IPS DF 4.7 (cell line): ENCODE measurements at regions not wholly inside any gene's neighbourhood (a gene's known extent, or its start where the extent isn't known, plus 50 kb on each side); places are given as distances from the start of the nearest gene placed in this dataset.
"Not testable (repeated sequence)": the region's sequence is repeated elsewhere in the genome, so short reads cannot be mapped to it uniquely, and the experiment has no call there.

Experiments used
- DNase-seq: peaks from one replicate; pipeline ENCODE4 v3.0.0-alpha.2; 2013; ENCODE audit warnings: low spot score; ENCODE audit errors: extremely low read depth

DNA sequence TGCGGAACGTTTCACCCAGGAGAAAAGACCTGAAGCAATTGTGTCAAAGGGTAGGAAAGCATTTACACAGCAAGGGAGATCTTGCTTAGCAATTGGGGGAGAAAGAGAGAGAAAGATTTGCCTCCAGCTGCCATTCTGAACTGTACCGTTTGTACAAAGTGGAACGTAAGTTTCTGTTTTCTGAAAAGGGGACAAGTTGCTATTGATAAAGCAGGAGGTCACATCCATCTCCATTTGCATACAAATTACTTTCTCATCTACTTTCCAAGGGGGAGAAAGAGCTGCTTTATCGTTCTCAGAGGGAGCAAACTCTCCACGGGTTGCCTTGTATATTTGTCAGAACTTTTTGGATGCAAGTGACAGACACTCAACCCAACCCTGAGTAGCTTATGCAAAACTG, 92.0 kb upstream of the CARD11 start:
- DNase-seq: no peak

DNA sequence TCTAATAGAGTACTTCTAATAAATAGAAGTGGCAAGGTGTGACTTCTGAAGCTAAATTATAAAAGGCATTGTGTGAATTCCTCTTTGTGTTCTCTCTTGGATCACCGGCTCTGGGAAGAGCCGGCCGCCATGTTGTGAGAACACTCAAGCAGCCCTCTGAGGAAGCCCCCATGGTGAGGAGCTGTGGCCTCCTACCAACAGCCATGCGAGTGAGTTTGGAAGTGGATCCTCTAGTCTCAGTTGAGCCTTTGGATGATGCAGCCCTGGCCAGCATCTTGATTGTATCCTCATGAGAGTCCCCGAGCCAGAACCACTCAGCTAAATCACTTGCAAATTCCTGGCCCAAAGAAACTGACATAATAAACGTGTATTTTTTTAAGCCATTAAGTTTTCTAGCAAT, 94.5 kb upstream of the CARD11 start:
- DNase-seq: no peak

DNA sequence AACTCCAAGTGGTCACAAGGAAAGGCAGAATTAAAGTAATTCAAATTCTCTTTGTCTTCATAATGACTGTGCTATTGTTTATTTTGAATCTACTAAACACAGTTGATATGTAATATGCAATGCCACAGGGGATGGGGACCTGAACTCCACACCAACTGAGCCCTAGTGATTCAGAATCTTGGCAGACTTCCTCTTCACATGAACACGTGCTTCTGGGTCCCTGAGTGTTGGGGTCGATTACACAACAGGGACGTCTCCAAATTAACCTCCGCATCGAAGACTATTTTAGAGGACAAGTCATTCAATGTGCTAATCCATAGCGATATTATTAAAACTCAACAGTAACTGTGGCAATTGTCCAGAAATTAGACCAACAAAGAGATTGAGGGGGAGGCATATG, 95.3 kb upstream of the CARD11 start:
- no peak for DNase-seq

DNA sequence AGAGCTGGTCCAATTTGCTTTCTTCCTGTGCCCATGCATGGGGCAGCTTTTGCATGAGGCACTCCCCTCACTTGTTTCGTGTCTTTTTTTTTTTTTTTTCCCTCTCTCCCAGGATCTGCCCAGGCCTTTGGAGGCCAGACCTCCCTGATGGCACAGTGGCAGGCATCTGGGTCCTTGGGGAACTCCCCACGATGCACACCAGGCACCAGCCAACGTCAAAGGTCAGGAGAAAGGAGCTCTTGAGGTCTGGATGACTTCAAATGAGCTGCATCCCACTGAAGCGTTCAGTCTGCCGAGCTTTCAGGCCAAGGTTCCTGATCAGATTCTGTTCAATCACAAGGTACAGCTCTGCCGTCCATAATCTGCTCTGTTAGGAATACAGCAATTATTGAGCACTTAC, 97.2 kb upstream of the CARD11 start:
- DNase-seq: no peak

DNA sequence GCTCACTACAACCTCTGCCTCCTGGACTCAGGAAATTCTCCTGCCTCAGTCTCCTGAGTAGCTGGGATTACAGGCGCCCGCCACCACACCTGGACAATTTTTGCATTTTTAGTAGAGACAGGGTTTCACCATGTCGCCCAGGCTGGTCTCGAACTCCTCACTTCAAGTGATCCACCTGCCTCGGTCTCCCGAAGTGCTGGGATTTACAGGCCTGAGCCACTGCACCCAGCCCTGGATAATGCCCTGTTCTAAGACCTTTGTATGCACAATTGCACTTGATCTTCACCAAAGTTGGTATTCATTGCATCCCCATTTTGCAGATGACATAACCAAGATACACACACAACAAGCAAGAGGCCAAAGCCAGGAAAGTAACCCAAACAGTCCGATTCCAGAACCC, 97.7 kb upstream of the CARD11 start:
- DNase-seq: no peak

DNA sequence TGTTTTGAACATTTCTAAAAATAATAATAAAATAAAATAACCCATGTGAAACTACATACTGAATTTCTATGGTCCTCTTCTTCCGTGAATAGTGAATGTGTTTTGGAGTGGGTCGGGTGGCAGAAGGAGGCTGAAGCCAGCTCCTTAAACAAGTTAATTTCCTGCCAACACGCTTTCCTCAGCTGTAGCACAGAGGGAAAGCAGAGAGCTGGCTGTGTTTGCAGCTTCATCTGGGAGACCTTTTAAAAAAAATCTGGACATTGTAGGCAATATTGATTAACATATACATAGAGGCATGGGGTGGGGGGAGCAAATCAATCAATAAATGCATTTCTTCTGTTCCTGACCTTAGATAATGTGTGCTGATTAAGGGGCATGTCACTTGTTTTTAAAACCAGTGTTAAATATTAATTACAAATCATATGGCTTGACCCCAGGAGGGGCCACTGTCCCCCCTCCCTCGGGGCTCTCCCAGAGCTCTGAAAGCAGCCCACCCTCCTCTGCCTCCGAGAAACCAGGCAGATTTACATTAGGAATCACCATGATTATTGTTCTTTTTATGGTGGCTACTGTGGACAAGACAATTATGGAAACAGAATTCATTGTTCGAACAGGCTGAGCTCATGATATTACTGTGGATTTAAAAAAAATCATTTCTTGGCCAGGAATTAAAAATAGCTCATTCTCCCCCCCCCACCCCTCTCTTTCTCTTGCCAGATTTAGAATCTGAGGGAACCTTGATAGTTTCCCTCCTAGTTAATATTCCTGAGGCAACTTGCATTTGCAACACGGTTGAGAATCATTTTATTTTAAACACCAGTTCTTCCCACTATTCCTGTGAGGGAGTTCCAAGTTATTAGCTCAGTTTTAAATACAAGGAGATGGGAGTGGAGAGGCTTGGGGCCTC, 100.5 kb upstream of the CARD11 start:
- no peak for DNase-seq

DNA sequence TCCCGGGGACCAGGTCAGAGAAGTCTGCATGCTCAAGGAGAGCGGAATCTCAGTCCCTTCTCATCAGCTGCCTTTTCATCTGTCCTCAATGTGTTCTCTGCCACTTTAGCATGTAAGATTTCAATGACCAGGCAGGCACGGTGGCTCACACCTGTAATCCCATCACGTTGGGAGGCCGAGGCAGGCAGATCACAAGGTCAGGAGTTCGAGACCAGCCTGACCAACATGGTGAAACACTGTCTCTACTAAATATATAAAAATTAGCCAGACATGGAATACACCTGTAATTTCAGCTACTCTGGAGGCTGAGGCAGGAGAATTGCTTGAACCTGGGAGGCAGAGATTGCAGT, 101.1 kb upstream of the CARD11 start:
- not testable (repeated sequence) for DNase-seq

DNA sequence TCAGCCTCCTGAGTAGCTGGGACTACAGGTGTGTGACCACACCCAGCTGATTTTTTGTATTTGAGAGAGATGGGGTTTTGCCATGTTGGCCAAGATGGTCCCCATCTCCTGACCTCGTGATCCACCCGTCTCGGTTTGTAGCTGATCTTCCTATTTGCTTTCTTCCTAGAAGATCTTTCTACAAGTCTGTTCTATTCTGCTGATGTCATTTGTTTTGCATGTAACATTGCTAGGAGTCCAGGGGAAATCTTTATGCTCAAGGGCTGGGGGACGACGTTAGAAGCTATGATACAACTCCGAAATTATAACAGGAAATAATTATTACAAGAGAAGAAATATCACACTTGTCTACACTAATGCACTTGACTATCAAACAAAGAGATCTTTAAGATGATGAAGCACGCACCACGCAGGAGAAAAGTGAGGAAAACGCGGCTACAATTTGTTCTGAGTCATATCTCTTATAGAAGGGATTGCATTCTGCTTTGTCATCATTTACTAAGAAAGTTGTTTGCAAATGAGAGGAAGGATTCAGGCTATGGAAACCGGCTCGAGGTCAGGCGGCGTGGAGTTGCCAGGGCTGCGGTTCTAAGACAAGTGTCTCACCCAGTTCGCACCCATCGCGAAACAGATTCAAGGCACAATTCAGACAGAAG, 103.0 kb upstream of the CARD11 start:
- no peak for DNase-seq

DNA sequence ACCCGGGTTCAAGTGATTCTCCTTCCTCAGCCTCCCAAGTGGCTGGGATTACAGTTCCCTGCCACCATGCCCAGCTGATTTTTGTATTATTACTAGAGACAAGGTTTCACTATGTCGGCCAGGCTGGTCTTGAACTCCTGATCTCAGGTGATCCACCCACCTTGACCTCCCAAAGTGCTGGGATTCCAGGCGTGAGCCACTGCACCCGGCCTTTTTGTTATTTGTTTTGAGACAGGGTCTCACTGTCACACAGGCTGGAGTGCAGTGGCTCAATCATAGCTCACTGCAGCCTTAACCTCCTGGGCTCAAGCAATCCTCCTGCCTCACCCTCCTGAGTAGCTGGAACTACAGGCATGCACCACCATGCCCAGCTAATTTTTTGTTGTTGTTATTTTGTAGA, 104.8 kb upstream of the CARD11 start:
- DNase-seq: not testable (repeated sequence)

DNA sequence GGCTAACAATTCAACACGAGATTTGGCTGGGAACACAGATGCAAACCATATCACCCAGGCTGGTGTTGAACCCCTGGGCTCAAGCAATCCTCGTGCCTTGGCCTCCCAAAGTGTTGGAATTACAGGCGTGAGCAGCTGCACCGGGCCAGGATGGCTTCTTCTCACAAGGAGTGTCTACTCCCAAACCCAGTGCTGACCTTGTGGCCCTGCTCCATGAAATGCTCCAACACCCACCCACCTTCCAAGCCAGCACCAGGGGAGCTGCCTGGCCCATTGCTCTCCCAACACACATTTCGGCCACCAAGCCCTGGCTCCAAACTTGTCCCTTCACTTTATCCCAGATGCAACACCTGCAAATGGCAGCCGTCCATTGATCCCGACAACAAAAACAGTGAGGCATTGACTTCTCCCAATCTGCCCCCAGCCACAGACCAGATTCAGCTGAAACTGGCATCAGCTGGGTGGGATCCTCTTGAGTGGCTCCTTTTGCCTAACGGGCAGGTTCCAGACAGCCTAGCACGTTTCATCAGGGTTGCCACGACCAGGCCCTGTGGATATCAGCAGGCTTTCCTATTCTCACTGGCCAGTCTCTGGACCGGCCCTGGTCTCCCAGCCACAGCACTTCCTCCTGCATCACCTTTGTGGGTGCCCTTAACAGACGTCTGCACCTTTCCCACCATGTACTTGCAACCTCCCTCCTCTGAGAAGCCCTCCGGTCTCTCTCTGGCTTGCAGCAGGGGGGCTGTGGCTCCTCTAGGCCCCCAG, 105.7 kb upstream of the CARD11 start:
- no peak for DNase-seq

DNA sequence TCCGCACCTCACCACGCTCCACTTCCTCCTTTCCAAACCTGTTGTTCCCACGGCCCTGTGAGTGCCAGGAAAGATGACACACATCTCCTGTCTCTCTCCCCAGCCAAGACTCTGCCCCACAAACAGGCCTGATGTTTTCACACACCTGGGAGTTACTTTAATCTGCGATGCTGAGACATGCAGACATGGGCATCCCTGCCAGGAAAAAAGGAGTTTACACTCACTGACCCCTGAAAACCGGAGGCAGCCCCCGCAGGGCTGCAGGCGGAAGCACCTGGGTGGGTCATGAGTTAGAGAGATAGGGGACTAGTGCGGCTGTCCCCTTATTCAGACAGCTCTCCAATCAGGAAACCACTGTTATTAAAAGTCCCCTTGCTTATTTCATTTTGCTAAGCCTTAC, 106.4 kb upstream of the CARD11 start:
- no peak for DNase-seq

DNA sequence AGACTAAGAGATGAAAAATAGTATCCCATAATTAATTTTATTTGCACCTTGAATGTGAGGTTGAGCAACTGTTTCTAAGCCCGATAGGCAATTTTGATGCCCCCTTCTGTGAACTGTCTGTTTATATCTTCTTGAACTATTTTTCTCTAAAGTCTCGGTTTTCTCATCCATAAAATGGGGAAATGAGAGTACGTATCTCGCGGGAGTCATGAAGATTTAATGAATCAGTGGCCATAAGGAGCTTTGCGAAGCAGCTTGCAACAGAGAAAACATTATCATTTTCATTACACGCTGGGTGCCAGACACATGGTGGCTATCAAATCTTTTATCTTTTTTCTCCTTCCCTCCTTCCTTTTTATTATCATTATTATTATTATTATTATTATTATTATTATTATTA, 108.1 kb upstream of the CARD11 start:
- no peak for DNase-seq

DNA sequence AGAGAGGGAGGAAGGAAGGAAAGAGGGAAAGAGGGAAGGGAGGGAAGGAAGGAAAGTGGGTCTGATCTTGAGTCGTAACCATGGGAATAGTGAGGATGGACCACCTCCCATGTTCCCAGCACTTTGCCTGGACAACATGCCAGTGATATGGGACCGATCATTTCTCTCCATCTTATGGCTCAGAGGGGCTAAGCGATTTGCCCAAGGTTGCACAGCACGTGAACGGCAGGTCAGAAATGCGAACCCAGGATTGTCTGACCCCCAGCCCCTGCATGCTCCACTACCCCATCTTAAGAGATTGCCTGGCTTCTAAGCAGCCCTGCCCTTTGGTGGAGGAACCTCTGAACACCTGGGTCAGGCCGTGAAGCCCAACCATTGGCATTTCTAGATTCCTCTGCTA, 109.0 kb upstream of the CARD11 start:
- DNase-seq: no peak

DNA sequence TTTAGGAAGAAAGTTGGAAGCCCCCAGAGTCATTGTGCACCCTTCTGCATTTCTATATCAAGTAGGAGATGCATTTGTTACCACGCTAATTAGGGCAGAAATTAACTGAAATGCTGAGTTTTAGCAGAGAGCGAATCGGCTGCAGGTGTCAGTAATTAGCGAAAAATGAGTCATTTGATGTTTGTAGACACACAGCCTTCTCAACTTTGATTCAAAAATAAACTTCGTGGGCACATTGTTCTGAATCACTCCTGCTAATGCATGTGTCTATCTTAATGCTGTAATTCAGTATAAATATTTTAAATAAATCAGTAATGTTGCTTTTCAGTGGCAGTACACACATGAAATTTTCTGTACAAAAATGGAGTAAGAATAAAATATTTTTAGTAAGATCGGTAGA, 109.5 kb upstream of the CARD11 start:
- no peak for DNase-seq

DNA sequence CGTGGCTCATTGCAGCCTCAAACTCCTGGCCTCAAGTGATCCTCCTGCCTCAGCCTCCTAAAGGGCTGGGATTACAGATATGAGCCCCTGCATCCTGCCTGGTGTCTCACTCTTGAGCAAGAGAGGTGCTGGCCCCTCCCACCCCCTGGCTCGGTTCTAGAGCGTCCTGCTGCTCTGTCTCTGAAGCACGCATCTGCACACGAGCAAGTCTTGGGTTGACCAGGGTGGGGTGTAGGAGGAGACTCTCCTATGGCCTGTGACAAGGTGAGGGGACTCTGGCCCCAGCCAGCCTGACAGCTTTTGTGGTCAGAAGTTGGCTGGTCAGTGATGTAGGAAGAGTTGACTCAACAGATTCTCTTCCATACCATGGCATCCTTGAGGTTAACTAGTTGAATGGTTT, 110.7 kb upstream of the CARD11 start:
- DNase-seq: no peak

DNA sequence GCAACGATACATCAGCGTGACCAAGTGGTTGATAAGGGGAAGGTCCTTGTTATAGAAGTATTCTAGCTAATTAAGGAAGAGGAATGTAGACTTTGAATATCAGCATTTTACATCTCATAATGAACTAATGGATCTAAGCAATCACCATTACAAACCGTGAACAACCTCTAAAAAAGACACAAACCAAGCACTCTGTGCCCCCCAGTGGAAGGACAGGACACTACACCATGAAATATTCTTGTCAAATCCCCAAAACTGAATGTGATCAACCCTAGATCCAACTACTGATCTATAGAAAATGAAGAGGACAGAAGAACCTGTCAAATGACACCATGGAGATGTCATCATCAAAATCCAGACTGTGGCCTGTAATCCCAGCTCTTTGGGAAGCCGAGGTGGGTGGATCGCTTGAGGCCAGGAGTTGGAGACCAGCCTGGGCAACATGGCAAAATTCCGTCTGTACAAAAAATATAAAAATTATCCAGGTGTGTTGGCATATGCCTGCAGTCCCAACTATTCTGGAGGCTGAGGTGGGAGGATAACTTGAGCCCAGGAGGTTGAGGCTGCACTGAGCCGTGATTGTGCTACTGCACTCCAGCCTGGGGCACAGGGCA, 111.3 kb upstream of the CARD11 start:
- DNase-seq: no peak

DNA sequence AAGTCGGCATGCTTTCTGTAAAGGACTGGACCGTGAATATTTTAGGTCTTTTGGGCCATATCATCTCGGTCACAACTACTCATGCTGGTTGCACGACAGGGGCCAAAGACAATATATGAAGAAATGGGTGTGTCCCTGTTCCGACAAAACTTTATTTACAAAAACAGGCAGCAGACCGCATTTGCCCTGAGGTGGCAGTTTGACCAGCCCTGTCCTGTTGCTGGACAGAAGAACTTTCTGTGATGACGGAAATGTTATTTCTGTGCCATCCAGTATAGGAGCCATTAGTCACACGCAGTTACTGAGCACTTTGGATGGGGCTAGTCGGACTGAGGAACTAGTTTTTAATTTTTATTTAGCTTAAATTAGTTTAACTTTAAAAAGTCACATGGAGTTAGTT, 112.8 kb upstream of the CARD11 start:
- DNase-seq: no peak

DNA sequence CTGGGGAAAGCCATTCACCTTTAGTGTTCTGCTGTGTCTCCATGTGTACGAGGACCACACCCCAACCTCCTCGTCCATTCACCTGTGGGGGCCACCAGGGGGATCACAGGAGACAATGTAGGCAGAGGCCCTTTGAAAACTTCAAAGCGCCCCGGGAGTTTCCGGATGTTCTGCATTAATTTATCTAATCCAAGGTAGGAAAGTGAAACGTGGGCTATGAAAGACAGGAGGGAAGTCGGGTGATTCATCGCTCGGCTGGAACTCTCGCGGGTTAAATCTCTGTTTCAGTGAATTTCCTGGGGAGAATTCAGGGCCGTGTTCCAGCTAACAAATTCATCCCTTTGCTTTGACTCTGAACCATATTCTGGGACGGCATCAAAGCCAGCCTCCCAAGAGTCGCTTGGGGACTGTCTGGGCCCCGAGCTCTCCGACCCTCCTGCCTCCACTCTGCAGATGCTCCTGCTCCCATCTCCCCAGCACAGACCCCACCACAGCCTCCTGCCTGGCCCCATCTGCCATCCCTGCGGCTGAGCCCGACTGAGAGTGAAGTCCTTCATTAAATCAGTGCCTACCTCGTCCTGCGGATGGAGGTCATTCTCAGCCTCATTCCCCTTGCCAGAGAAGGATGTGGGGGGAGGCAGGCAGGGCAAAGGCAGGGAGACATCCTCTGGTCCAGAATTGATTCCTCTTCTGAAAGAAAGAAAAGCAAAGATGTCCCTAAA, 114.1 kb upstream of the CARD11 start:
- DNase-seq: no peak

DNA sequence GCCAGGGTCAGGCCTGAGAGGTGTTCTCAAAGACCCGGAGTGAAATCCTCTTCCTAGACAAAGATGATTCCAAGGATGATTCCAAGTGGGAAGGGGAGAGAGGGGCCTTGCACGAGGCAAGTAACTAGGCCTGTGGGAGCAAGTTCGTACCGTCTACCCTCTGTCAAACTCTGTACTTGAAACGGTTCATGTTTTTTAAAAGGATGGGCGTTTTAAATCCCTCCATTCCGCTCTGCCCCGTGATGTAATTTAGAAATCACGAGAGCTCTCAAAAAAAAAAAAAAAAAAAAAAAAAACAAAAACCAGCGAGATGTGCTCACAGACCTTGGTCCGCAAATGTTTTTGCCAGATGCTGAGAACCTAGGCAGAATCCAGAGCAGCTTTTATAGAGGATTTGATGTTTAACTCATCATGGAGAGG, 114.7 kb upstream of the CARD11 start:
- no peak for DNase-seq

DNA sequence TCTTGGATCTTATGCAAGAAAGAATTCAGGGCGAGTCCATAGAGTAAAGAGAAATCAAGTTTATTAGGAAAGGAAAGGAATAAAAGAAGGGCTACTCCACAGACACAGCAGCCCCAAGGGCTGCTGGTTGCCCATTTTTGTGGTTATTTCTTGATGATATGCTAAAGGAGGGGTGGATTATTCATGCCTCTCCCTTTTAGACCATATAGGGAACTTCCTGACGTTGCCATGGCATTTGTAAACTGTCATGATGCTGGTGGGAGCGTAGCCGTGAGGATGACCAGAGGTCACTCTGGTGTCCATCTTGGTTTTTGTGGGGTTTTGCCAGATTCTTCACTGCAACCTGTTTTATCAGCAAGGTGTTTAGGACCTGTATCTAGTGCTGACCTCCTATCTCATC, 115.4 kb upstream of the CARD11 start:
- no peak for DNase-seq

DNA sequence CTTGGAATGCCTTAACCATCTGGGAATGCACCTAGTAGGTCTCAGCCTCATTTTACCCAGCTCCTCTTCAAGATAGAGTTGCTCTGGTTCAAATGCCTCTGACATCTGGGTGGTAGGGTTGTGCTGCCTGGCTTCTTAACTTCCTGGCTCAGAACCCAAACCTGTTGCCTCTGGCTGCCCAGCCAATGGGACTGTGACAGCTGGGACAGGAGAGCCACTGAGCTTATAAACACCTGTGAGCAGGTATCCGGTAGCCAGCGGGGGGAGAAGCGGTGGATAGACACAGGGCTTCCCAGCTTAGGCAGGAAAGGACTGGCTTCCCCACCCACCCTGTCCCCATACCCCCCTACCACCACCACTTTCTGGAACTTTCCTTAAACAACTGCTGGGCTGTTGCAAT, 115.8 kb upstream of the CARD11 start:
- DNase-seq: no peak
